A204.1 (cell line): ENCODE measurements at regions not wholly inside any gene's neighbourhood (a gene's known extent, or its start where the extent isn't known, plus 50 kb on each side); places are given as distances from the start of the nearest gene placed in this dataset.
A peak's percentile ranks its signal among the peaks of the same experiment; 100 is the strongest.

Experiments used
- FAIRE-seq: peaks from 2 replicates; lab custom pipeline; 2012; peaks lifted over from hg19 to GRCh38; lab: Jason Lieb, UNC

DNA sequence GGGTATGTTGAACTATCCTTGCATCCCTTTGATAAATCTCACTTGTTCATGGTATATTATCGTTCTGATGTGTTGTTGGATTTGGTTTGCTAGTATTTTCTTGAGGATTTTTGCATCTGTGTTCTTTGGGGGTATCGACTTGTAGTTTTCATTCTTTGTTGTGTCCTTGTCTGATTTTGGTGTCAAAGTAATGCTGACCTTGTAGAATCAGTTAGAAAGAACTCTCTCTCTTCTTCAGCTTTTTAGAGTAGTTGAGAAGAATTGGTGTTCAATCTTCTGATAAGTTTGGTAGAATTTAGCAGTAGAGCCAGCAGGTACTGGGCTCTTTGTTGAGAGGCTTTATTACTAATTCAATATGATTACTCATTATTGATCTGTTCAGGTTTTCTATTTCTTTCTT is 707.2 kb upstream of the LRFN5 start:
- no peak for FAIRE-seq

DNA sequence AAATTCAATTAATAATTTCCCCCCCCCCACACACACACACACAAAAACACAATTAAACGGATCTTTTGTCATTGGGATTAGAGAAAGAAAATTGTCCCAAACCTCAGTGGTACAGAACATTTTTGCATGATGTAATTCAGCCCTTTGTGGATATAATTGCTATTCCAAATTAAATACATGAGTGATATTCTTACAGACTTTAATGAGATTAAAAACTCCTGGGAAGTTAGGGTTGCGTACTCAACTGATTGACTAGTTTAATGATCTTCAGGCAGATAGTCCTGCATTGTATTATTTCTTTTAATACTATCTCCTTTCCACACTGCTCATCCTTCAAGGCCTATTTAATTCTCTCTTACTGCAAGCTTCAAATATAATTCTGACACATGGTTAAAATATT is 711.8 kb upstream of the LRFN5 start:
- FAIRE-seq: no peak

DNA sequence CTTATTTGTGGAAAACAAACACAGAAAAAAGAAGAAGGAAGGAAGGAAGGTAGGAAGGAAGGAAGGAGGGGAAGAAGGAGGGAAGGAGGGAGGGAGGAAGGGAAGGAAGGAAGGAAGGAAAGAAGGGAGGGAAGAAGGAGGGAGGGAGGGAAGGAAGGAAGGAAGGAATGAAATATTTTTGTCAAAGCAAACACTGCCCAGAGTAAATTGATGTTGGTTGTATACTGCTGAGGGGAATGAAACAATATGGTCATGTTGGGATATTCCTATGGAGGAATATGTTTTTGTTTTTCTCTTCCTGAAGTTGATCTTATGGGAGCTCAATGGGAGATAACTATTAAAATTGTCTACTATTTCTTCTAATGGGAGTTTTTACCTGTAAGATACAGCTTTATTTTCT is 717.5 kb upstream of the LRFN5 start:
- no peak for FAIRE-seq

DNA sequence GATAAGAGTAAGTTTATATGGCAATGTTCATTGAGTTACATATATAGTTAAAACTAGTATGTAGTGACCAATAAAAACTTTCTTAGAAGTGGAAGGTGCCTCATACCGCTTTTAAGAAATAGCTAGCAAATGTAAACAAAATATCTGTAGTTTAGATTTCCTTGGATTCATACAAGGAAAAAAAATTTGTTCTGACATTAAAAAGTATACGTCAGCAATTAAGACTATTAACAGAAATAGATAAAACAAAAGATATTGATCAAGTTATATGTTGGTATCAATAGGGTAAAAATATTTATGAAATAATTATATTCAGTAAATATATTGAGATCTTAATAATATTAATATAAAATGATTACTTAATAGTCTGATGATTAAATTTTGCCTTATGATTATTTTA is 718.8 kb upstream of the LRFN5 start:
- FAIRE-seq: peak; percentile 89

DNA sequence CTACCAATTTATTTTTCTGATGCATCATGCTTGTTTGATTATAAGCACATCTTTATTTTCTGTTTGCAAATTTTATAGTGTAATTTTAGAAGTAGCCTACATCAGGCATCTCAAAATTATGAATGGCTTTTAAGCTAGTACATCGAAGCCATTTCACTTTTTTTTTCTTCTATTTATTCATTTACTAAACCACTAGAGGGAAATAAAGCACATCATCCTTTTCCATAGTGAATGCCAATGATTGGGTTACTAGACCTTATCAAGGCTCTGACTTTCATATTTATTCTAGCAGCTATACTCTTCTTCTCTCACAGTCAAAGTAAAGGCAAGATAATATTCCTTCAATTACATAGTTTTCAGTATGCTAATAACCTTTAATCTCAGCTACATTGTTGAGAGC is 736.4 kb upstream of the LRFN5 start:
- no peak for FAIRE-seq

DNA sequence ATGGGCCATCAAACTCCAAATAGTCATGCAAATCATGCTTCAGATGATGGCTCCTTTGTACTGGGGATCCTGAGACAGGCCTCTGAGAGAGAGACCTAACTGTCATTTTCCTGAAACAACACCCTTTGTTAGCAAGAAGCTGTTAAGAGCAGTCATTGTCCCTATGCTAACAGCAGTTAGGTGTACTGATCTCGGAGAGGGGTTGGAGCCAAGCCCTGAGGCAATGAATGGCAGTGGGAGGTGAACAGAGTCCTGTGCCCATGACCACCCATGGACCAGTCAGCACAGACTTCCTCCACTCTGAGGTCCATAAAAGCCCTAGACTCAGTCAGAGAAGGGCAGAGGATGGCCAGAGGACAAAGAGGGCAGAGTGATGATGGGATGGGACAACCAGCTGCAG is 747.6 kb upstream of the LRFN5 start:
- no peak for FAIRE-seq

DNA sequence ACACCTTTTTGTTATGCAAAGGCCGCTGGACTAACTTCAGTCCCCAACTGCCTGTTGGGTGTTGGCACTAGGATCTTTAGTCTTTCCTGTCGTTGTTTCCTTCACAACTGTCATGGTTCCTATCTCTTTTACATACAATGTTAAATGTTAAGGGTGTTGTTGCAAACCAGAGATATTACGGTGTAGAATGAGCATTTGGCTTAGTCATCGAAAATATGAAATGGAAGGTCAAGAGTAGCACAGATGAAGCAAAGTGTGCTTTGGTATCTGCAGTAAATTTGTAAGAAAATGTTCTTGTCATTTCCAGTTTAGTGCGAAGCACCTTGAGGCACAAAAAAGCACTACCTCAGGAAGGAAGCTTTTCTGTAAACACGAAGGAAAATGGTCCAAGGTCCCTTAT is 751.3 kb upstream of the LRFN5 start:
- FAIRE-seq: no peak

DNA sequence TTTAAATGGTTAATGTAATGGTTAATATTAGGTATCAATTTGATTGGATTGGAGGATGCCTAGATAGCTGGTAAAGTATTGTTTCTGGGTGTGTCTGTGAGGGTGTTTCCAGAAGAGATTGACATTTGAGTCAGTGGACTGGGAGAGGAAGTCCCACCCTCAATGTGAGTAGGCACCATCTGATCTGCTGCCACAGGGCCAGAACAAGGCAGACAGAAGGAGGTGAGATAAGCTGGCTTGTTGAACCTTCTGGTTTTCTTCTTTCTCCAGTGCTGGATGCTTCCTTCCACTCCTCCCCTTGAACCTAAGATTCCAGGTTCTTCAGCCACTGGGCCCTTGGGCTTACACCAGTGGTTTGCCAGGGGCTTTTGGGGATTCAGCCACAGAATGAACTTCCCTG is 756.5 kb upstream of the LRFN5 start:
- no peak for FAIRE-seq

DNA sequence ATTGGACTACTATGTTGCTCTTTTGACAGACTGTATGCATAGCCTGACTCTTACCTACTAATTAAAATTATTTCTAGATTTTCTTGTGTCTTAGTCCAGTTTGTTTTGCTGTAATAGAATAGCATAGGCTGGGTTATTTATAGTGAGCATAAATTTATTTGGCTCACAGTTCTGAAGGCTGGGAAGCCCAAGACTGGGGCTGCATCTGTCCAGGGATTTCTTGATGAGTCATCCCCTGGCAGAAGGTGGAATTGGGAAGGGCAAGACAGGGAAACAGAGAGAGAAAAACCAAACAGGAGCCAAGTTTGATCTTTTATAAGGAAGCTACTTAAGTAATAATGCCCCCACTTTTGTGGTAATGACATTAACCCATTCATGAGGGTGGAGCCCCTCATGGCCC is 759.2 kb upstream of the LRFN5 start:
- FAIRE-seq: no peak

DNA sequence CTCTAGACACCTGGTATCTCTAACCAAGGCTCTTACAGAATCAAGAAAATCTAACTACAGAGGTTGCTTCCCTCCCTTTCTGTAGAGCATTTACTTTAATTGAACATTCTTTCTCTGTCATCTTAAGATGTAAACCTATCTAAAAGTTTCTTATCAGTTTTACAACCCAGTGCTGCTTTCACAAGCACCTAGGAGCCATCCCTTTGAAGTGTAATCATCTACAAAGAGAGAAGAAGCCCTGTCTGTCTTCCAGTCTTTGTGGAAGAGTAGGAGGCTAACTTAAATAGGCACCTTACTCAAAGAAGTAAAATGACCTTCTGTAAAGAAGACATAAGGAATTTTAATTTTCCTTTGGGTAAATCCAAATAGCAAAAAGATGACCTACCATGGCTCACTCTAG is 763.9 kb upstream of the LRFN5 start:
- FAIRE-seq: no peak

DNA sequence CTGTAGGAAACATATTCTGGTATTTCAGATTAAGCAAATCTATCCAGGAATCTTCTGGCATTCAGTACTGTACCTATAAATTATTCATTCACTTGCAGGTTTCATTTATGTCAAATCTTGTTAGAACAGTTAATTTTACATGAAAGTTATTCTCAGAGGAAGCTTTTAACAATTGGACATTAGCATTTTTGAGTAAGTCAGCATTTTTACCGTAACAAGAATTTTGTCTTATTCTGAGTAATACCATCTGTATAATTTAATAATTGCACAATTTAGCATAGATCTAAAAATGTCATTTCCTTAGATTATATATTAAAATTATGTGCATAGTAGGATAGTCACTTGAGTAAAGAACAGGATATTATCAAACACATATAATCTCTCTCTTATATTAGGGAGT is 764.8 kb upstream of the LRFN5 start:
- no peak for FAIRE-seq

DNA sequence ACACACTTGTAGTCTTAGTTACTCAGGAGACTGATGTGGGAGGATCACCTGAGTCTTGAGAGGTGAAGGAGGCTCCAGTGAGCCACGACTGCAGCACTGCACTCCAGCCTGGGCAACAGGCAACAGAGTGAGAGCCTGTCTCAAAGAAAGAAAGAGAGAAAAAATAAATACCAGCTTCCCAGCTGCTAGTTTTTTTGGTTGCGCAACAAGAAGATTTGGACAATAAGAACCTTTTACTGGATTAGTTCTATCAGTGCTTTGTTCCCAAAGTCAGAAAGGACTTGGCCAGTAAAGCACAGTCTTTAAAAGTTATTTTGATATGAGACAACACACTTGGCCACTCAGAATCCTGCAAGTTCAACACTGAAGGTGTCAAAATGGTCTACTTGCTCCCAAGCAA is 768.1 kb upstream of the LRFN5 start:
- no peak for FAIRE-seq

DNA sequence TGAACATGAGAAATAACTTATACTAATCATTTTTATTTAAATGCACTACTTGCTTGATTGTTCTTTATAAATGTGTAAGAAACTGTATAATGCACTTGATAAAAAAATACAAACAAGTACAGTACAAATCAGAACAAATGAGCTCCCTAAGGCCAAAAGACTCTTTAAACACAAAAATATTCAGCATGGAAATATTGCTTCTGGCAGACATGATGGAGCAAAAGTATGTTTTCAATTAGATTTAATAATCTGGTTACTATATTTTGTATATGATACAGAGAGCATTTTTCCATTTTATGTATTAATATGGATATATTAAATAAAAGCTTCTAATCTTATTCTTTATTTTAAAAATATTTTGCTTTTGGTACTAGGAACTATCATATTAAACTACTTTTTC is 800.2 kb upstream of the LRFN5 start:
- FAIRE-seq: peak; percentile 40

DNA sequence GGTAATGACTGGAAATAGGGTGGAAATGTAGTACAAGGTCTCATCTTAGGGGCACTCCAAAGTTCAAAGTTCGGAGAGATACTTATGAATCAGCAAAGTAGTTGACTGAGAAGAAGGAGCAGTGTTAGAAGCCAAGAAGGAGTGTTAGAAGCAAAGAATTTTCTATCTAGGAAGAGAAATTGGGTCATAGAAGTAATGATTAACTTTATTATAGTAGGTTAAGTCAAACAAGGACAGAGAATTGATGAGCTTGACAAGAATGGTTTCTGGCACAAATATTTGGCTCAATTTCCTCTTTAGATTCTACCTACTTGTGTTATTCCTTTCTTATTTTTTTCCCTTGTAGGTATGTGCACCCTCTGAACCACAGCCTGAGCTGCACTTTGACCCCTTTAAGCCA is 810.5 kb upstream of the LRFN5 start:
- FAIRE-seq: no peak

DNA sequence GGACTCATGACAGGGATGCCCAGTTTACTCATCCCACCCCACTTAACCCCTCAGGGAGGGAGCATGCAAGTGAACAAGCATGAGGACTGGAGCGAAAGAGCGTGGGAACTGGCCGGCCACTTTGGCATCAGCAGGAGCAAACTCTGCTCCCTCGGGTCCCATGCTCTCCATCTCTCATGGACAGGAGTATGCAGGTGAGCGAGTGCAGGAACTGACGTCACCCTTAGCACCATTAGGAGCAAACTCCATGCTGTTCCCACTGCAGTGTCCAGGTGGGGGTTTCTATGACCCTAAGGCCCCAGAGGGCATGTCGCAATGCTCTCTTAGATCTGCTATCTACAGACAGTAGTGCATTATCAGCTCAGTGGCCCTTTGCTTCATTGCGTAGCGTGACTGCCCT is 821.8 kb upstream of the LRFN5 start:
- FAIRE-seq: no peak

DNA sequence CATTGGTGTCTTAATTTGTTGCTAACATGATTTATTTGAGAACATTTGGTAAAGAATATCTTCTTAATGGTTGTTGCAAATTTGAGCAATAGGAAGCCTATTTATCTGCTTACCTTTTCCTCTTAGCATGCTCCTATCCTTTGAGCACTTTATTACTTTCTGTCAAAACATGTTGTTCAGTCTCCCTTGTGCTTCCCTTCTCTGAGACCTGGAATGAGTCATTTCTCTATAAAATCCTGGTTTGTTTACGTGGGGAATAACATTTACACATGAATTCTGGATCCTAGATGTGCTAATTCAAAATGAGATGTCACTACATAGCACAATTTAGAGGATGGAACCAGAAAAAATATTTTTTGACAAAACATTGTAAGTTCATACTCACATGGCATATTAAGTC is 844.0 kb upstream of the LRFN5 start:
- no peak for FAIRE-seq

DNA sequence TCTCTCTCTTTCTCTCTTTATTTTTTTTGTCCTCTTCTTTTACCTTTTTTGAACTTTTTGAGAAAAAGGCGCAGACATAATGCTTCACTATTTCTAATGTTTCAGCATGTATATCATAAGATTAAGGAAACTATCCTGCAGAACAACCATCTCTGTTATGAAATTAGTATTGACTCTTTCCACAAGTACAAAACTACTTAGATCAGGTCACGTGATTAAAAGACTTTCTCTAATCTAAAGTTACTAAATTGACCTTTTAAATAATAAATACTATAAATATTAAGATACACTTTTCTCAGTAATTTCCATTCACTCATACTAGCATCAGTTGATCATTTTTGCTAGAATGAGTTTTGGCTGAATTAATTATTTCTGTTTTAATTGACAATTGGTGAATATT is 844.5 kb upstream of the LRFN5 start:
- no peak for FAIRE-seq

DNA sequence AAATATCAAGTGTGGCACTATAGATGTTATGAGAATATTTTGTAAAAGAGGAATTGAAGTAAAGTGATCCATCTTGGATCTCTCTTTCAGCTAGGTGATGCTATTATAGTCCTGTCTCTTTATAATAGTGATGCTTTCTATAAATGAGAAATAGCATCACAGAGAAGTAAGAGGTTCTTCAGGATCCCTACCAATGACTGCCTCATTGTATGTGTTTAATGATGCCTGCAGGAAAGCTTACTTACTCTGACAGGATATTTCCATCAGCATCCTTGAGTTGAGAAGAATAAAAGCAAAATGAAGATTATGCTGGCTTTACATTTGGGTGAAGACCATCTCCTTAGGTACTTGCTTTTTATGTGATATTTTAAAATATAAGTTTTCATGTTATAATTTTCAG is 846.0 kb upstream of the LRFN5 start:
- FAIRE-seq: no peak

DNA sequence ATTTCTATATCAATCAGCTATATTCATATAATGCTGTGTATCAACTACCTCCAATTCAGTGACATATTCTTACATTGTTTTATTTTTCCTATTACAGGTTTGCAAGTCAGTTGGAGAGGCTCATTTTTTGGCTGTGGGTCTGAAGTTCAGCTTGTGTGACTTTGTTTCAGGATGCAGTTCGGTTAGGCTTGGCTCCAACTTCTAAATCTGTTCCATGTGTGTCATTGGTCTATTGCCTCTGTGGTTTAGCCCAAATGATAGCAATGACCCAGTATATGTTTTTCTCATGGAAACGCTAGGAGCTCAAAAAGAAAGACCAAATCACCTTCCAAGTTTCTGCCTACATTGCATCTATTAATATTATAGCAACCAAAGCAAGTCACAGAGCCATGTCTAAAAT is 848.6 kb upstream of the LRFN5 start:
- no peak for FAIRE-seq

DNA sequence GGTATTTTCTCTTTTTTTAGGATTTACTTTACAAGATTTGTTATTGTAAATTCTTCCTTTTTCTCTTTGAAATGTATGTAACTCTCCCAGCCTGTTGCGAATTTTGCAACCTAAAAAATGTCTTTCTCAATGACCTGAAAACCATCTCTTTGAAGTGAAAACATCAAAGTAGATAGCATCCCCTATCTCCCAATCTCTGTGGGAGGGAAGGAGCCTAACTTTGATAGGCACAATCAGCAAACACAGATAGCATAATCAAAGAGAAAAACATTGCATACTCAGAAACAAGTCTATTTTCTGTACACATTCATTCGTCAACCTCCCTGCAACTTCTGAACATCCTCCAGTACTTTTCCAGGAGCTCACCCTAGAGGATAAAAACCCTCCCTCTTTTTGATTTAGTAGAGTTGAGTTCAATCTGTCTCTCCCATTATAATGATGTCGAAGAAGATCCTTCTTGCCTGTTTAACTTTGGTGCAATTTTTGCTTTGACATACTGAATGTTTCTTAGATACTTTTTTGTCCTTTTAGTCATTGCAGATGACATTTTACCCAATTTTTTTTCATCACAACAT is 849.2 kb upstream of the LRFN5 start:
- no peak for FAIRE-seq

DNA sequence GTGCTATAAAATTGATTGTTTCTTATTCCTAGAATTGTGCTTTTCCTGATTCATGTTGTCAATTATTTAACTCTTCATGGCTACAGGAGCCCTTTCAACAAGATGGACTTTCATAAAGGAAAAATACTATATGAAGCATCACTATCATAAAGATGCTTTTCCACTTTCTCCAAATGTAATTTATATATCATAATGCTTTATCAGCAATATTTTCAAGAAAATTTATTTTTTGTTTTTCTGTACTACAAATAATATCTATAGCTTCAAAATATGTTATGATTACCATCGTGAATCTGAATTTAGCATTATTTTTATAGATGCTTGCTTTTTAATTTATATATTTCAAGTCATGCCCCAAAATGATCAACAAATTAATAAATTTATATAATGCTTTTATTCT is 873.5 kb upstream of the LRFN5 start:
- FAIRE-seq: no peak

DNA sequence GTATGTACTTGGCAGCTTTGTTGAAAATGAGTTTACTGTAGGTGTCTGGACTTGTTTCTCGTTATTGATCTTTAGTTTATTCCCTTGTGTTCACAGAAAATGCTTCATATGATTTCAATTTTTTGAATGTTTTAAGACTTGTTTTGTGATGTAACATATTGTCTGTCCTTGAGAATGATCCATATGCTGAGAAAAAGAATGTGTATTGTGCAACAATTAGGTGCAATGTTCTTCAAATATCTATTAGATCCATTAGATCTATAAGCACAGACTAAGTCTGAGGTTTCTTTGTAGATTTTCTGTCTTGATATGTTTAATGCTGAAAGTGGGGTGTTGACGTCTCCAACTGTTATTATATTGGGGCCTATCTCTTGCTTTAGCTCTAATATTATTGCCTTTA is 879.6 kb upstream of the LRFN5 start:
- FAIRE-seq: no peak

DNA sequence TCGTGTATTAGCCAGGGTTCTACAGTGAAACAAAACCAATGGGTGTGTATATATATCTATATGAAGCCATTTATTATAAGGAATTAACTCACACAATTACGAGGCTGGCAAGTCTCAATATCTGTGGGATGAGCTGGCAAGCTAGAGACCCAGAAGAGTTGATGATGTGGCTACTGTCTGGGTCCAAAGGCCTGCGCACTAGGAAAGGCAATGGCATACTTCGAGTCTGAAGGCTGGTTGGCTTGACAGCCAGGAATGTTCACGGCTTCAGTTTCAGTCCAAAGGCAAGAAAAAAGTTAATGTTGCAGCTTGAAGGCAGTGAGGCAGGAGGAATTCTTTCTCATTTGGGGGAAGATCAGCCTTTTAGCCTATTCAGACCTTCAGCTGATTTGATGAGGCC is 893.3 kb upstream of the LRFN5 start:
- no peak for FAIRE-seq

DNA sequence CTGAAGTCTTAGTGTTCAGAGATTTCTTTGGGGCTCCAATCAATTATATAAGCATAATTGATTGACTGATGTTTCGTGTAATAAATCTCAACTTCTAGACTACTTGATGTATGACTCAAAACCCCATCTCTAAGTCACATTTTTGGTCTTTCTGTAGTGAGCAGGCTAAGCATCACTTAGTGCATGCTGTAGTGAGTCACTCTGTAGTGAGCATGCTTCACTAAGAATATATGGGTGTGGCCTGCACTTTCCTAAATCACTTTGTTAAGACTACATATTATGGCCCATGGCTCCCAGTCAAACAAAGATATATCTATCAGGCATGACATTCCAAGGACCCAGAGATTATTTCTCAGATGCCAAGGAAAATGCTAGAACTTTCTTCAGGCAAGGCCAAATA is 909.4 kb upstream of the LRFN5 start:
- FAIRE-seq: no peak

DNA sequence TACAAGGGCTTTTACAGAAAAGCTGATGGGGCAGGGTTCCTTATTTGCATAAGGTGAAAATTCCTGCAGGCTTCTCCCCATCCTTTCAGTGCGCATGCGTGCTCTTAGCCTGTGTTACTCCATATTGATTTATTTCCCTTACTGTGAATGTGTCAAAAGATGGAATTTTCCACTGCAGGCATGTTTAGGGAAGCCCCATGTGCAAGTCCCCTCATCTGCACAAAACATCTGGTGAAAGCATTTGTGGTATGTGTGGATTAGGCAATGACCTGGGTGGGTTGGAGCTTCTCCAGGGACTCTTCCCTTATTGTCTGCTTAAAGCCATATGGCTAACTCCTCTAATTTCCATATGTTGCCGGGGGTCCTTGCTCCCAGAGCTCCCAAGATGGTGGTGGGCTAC is 912.7 kb upstream of the LRFN5 start:
- FAIRE-seq: no peak
